ENCODE measurements at regions not wholly inside any gene's neighbourhood (a gene's known extent, or its start where the extent isn't known, plus 50 kb on each side); places are given as distances from the start of the nearest gene placed in this dataset.
"Not testable (repeated sequence)": the region's sequence is repeated elsewhere in the genome, so short reads cannot be mapped to it uniquely, and the experiment has no call there.

DNA sequence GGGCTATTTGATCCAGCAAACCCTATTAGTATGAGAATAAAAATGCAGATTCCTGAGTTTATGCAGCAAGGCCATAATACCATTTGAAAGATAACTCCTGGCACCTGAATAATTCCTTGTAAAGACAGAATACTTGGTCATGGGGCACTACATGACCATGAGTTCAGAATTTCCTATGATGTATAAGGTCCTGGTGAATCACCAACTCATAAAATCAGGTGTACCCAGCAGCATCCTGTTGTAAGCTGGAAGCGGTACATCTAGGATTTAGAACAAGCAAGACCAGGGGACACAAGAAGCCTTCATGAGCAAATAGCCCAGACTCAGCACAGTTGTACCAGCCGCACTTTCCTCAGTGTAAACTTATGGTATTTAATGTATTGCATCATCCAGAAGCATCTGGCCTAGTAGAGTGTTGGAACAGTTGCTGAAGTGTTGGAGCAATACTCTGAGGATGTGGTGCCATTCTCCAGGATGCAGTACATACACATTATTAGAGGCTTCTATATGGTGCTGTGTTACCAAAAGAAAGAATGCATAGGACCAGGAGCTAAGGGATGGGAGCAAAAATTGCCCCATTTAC, 233.4 kb downstream of the SQOR start:
- no peak for ATAC-seq (replicated peaks)
- H3K36me3 Mint-ChIP-seq (ENCODE audit: low read depth): no peaks in the 10 kb centered on the region
- no peak overlapping the region for H3K27ac Mint-ChIP-seq
- no peaks in the 10 kb centered on the region for H3K4me1 Mint-ChIP-seq
- no peaks in the 10 kb centered on the region for H3K9me3 Mint-ChIP-seq
- H3K4me3 Mint-ChIP-seq: no peak overlapping the region
- peaks cover 3% of the 10 kb centered on the region for H3K27me3 Mint-ChIP-seq

DNA sequence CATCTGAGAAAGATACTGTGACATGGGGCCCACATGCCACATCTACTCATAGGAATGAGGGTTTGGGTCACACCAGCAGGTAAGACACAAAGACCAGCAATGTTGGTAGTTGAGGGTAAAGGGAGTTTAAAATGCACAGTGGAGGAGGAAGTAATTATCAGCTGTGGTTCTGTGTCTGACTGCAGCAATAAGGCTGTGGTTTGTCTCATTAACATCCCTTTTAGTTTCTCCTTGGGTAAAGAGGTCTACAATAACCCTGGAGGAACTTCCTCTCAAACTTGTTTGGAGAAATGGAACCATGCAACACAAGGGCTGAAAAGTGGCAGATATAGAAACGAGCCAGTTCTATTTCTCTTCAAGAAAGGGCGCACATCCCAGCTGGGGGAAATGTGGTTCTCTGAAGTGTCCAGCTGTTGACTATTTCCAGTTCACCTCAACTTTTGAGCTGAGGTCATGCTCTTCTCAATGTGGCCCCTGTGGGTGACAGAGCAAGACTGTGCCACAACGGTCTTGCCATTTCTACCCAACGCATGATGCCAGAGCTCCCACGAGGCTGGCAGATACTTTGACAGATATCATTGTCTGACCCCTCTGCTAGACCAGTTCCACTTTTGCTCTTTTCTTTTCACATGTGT, 234.3 kb downstream of the SQOR start:
- H3K27ac Mint-ChIP-seq: no peak overlapping the region
- H3K4me1 Mint-ChIP-seq: no peaks in the 10 kb centered on the region
- H3K4me3 Mint-ChIP-seq: no peak overlapping the region
- no peaks in the 10 kb centered on the region for H3K9me3 Mint-ChIP-seq
- no peak for ATAC-seq (replicated peaks)
- H3K36me3 Mint-ChIP-seq (ENCODE audit: low read depth): no peaks in the 10 kb centered on the region
- H3K27me3 Mint-ChIP-seq: peaks cover 6% of the 10 kb centered on the region

DNA sequence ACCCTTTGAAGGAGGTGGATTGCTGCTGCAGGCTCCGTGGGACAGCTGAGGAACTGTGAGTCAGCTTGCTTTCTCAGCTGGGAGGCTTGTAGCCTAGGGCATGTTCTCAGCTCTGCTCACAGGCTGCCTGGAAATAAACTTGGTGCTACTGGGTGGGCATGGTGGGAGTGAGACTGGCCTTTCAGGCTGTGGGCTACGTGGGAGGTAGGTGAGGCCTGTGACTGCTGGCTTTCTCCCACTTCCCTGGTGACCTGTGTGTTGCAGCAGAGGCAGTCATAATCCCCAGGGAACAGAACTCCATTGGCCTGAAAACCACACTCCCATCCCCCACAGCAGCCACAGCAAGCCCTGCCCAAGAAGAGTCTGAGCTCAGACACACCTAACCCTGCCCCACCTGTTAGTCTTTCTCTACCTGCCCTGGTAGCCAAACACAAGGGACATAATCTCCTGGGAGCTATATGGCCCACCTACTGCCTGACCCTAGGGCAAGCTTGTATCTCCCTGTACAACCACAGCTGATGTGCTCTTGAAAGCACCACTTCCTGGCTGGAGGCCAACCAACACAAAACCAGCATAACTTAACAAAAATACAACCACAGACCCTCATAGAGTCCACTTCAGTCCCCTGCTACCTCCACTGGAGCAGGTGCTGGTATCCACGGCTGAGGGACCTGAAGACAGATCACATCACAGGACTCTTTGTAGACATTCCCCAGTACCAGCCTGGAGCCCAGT, 236.5 kb downstream of the SQOR start:
- H3K4me1 Mint-ChIP-seq: no peaks in the 10 kb centered on the region
- H3K4me3 Mint-ChIP-seq: no peak overlapping the region
- no peak overlapping the region for H3K27ac Mint-ChIP-seq
- ATAC-seq (replicated peaks): no peak
- peaks cover 6% of the 10 kb centered on the region for H3K27me3 Mint-ChIP-seq
- H3K36me3 Mint-ChIP-seq (ENCODE audit: low read depth): no peaks in the 10 kb centered on the region
- no peaks in the 10 kb centered on the region for H3K9me3 Mint-ChIP-seq

DNA sequence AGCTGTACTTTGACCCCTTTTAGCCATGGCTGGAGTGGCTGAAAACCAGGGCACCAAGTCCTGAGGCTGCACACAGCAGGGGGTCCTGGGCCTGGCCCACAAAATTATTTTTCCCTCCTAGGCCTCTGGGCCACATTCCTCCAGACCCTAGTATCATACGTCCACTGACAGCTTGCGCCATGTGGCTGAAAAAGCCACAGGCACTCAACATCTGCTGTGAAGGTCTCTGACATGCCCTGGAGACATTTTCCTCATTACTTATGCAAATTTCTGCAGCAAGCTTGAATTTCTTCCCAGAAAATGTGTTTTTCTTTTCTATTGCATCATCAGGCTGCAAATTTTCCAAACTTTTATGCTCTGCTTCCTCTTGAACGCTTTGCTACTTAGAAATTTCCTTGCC, 239.0 kb downstream of the SQOR start:
- Mint-ChIP-seq H3K27me3 (peaks cover 6% of the 10 kb centered on the region), H3K4me1 (no peaks in the 10 kb centered on the region)

DNA sequence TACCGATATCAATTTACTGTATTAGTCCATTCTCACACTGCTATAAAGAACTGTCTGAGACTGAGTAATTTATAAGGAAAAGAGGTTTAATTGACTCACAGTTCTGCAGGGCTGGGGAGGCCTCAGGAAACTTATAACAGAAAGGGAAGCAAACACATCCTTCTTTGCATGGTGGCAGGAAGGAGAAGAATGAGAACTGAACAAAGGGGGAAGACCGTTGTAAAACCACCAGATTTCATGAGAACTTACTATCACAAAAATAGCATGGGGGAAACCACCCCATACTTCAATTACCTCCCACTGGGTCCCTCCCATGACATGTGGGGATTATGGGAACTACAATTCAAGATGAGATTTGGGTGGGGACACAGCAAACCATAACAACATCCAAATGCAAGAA, 239.7 kb downstream of the SQOR start:
- not testable (repeated sequence) for H3K9me3 Mint-ChIP-seq; ATAC-seq (replicated peaks); H3K4me1 Mint-ChIP-seq; H3K27me3 Mint-ChIP-seq; H3K27ac Mint-ChIP-seq; H3K36me3 Mint-ChIP-seq (ENCODE audit: low read depth); H3K4me3 Mint-ChIP-seq

More for the DNA sequence above, 239.0 kb downstream of the SQOR start:
- no peak for ATAC-seq (replicated peaks)
- Mint-ChIP-seq H3K36me3 (ENCODE audit: low read depth) (no peaks in the 10 kb centered on the region), H3K9me3 (no peaks in the 10 kb centered on the region), H3K27ac (no peak overlapping the region), H3K4me3 (no peak overlapping the region)

DNA sequence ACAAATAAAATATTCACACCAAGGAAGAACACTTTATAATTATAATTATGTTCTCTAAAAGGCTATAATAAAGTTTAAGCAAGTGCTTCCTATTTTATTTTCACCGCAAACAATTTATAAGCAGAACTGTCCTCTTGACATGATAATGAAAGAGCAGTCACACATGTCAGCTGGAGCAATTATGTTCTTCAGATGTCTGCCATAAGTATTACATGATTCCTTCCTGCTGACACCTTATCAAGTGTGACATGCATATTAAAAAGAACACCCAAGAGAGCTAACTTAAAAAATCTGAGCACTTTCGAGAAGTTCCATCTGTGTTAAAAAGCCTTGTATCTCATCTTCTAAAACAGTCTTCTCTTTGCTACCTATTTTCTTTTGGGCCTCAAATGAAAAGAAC, 249.5 kb downstream of the SQOR start:
- H3K9me3 Mint-ChIP-seq: peaks cover 3% of the 10 kb centered on the region
- peaks cover 3% of the 10 kb centered on the region for H3K27me3 Mint-ChIP-seq
- H3K4me1 Mint-ChIP-seq: no peaks in the 10 kb centered on the region
- H3K27ac Mint-ChIP-seq: no peak overlapping the region
- no peak for ATAC-seq (replicated peaks)
- H3K36me3 Mint-ChIP-seq (ENCODE audit: low read depth): no peaks in the 10 kb centered on the region
- H3K4me3 Mint-ChIP-seq: no peak overlapping the region

DNA sequence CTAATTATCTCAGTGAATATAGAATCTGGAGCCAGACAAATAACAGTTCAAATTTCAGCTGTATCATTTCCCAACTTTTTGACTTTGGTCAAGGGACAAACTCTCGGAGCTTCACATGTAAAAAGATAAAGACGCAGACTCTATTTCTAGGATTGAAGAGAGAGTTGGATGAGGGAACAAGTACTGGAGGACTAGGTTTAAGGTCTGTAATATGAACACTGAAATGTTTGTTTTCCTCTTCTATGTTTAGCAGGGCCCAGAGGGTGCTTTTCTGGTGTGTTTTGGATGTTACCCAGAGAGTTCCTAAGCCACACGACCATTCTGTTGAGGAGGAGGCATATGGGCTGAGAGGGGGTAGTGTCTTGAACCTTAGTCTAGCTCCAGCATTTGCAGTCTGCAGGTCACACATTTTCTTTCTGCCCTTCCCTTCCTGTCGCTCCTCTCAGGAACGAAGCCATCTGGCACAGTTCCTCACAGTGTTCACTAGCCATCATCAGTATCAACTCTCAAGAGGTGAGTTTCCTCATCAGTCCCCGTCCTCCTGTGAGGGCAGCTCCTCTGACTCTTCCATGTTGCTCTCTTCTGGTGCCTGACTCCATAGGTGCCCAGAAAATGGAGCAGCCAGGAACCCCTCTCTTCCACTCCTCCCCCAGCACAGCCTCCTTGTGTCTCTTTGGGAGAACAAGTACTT, 250.1 kb downstream of the SQOR start:
- no peaks in the 10 kb centered on the region for H3K36me3 Mint-ChIP-seq (ENCODE audit: low read depth)
- H3K9me3 Mint-ChIP-seq: peaks cover 3% of the 10 kb centered on the region
- H3K4me1 Mint-ChIP-seq: no peaks in the 10 kb centered on the region
- peaks cover 3% of the 10 kb centered on the region for H3K27me3 Mint-ChIP-seq
- ATAC-seq (replicated peaks): no peak
- H3K4me3 Mint-ChIP-seq: no peak overlapping the region
- no peak overlapping the region for H3K27ac Mint-ChIP-seq

DNA sequence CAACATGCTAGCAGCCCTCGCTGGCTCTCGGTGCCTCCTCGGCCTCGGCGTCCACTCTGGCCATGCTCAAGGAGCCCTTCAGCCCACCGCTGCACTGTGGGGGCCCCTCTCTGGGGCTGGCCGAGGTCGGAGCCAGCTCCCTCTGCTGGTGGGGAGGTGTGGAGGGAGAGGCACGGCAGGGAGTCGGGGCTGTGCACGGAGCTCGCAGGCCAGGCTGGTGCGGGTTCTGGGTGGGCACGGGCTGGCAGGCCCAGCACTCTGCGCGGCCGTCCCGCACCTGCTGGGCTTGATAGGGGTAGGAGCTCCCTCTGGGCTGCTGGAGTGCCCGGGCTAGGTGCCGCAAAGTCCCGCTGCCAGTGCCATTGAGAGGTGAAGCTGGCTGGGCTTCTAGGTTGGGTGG, 251.0 kb downstream of the SQOR start:
- Mint-ChIP-seq H3K4me1 (no peaks in the 10 kb centered on the region), H3K36me3 (ENCODE audit: low read depth) (no peaks in the 10 kb centered on the region), H3K27me3 (peaks cover 3% of the 10 kb centered on the region), H3K27ac (no peak overlapping the region), H3K9me3 (peaks cover 3% of the 10 kb centered on the region), H3K4me3 (no peak overlapping the region)
- ATAC-seq (replicated peaks): no peak

DNA sequence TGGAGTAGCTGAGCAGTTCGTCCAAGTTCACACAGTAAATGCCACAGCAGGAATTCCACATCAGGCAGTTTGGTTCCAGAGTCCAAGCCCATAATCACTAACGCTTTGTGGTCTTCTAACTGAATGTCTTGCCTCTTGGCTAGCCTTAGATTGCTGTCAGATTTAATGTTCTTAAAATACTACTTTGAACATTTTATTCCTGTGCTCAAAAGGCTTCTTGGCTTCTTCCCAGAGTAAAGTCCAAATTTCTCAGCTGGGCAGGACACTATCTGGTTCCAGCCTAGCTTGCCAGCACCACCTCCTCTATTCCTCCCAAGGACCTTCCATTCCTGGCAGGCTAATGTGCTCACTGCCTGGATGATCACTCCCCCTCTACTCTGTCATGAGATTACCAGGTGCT, 256.9 kb downstream of the SQOR start:
- H3K27ac Mint-ChIP-seq: no peak overlapping the region

DNA sequence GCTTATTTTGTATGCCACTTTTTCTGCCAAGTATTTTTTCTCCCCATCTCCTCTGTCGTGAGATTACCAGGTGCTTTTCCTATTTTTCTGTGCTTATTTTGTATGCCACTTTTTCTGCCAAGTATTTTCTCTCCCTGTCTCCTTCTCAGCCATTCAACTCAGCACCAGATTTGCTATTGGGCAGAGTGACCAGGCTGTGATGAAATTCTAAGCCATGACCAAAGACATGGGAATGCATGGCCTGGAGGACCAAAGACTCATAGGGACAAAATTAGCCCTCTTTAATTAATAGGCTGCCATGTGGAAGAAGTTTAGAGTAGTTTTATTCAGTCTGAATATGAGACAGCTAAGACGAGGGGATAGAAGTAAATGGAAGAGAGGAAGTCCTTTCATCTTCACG, 257.4 kb downstream of the SQOR start:
- no peaks in the 10 kb centered on the region for H3K4me1 Mint-ChIP-seq
- ATAC-seq (replicated peaks): no peak

More for the DNA sequence above, 256.9 kb downstream of the SQOR start:
- Mint-ChIP-seq H3K36me3 (ENCODE audit: low read depth) (no peaks in the 10 kb centered on the region), H3K4me3 (no peak overlapping the region), H3K9me3 (peaks cover 6% of the 10 kb centered on the region), H3K4me1 (no peaks in the 10 kb centered on the region), H3K27me3 (peaks cover 12% of the 10 kb centered on the region)
- no peak for ATAC-seq (replicated peaks)

DNA sequence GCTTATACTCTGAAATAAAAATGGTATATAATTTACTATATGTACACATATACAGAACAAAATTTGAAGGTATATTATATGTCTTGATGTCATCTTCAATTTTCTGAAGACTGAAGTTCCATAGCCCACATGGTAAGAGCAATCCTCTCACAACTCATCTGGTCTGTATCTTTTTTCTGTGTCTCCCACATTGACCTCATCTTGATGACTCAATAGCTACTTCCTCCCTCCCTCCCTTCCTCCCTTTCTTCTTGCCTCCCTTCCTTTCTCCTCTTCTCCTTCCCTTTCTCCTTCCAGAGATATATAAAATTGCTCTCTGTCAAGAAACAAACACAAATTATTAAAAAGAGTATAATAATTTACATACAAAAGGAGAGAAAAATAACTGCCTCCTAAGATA, 268.5 kb downstream of the SQOR start:
- H3K4me1 Mint-ChIP-seq: no peaks in the 10 kb centered on the region
- ATAC-seq (replicated peaks): no peak
- H3K4me3 Mint-ChIP-seq: no peak overlapping the region
- peaks cover 13% of the 10 kb centered on the region for H3K27me3 Mint-ChIP-seq
- H3K27ac Mint-ChIP-seq: no peak overlapping the region
- H3K36me3 Mint-ChIP-seq (ENCODE audit: low read depth): no peaks in the 10 kb centered on the region
- H3K9me3 Mint-ChIP-seq: peaks cover 4% of the 10 kb centered on the region

More for the DNA sequence above, 257.4 kb downstream of the SQOR start:
- H3K9me3 Mint-ChIP-seq: peaks cover 6% of the 10 kb centered on the region
- H3K27me3 Mint-ChIP-seq: peaks cover 12% of the 10 kb centered on the region
- no peak overlapping the region for H3K27ac Mint-ChIP-seq
- no peaks in the 10 kb centered on the region for H3K36me3 Mint-ChIP-seq (ENCODE audit: low read depth)
- H3K4me3 Mint-ChIP-seq: no peak overlapping the region

DNA sequence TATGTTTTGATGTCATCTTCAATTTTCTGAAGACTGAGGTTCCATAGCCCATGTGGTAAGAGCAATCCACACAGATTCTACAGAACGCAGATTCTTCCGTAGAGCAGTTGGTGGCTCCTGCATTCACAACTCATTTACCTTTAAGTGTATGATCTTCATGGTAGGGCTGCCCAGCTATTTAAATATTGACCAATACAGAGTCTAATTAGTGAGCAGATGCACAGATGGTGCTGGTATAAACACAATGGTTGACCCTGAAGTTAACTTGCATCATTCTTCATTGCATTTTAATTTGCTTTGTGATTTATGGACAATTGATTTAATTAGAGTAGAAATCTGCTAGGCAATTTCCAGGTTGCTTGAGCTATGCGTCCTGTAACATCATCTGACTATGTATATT, 269.2 kb downstream of the SQOR start:
- ATAC-seq (replicated peaks): no peak
- H3K4me3 Mint-ChIP-seq: no peak overlapping the region
- peaks cover 9% of the 10 kb centered on the region for H3K27me3 Mint-ChIP-seq

DNA sequence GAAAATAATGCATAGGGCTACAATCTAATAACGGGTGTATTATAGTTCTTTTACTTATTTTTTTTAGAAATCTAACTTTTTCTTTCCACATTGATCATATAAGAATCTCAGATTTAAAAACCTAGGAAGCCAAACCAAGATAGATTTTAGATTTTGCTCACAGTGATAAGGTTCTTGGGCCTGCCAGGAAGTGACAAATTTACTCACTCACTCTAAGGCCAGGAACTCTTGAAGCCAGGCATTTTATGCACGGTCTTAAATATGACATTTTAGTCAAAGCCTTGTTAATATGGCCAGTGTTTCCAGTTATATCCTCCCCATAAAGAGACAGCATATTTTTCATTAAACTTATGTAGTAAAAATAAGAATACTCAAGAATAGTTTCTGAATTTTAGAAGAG, 271.4 kb downstream of the SQOR start:
- Mint-ChIP-seq H3K4me3 (no peak overlapping the region), H3K9me3 (peaks cover 4% of the 10 kb centered on the region), H3K4me1 (no peaks in the 10 kb centered on the region), H3K27ac (no peak overlapping the region), H3K36me3 (ENCODE audit: low read depth) (no peaks in the 10 kb centered on the region), H3K27me3 (peaks cover 4% of the 10 kb centered on the region)
- no peak for ATAC-seq (replicated peaks)

More for the DNA sequence above, 269.2 kb downstream of the SQOR start:
- Mint-ChIP-seq H3K27ac (no peak overlapping the region), H3K36me3 (ENCODE audit: low read depth) (no peaks in the 10 kb centered on the region), H3K9me3 (peaks cover 4% of the 10 kb centered on the region), H3K4me1 (no peaks in the 10 kb centered on the region)

DNA sequence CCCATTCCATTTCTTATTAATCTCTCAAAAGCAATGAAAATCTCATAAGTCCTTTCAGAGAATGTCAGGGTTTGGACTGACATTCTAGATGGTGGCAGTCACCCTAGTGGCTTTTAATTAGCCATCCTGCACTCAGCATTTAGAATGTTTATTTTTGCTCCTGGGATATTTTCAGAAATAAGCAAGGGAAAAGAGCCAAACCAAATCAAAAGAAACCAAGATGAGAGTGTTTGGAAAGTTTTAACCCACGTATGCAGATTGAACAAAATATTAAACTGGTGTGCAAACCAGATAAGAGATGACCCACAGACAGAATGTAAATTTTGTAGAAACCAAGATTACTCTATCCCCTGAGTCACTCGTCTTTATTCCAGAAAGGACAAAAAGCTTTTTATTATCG, 275.8 kb downstream of the SQOR start:
- peaks cover 4% of the 10 kb centered on the region for H3K9me3 Mint-ChIP-seq
- no peak for ATAC-seq (replicated peaks)
- no peaks in the 10 kb centered on the region for H3K27me3 Mint-ChIP-seq
- H3K4me3 Mint-ChIP-seq: no peak overlapping the region
- H3K36me3 Mint-ChIP-seq (ENCODE audit: low read depth): no peaks in the 10 kb centered on the region
- H3K27ac Mint-ChIP-seq: no peak overlapping the region
- no peaks in the 10 kb centered on the region for H3K4me1 Mint-ChIP-seq

DNA sequence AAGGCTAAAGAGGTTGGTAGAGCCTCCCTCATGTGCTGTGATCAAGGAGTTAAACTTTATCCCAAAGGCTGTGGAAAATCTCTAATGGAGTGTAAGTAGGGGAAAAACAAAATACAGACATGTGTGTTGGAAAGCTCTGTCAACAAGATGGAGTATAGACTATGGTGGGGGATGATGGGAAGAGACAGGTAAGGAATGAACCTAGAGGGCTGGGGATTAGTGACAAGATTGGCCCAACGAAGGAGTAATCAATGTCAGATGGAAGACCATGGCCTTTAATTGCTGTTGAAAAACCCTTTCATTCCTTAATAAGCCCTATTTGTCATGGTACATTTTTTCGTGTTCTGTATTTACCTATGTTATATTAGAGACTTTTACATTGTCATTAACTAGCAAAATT, 278.6 kb downstream of the SQOR start:
- H3K4me3 Mint-ChIP-seq: no peak overlapping the region
- no peaks in the 10 kb centered on the region for H3K9me3 Mint-ChIP-seq
- H3K36me3 Mint-ChIP-seq (ENCODE audit: low read depth): no peaks in the 10 kb centered on the region
- no peak overlapping the region for H3K27ac Mint-ChIP-seq
- no peaks in the 10 kb centered on the region for H3K4me1 Mint-ChIP-seq
- no peak for ATAC-seq (replicated peaks)
- peaks cover 1% of the 10 kb centered on the region for H3K27me3 Mint-ChIP-seq
